ENCODE measurements at regions not wholly inside any gene's neighbourhood (a gene's known extent, or its start where the extent isn't known, plus 50 kb on each side); places are given as distances from the start of the nearest gene placed in this dataset.

- Histone ChIP-seq H3K4me3 (no peak overlapping the region), H3K27me3 (no peaks in the 10 kb centered on the region), H3K27ac (no peak overlapping the region), H3K4me1 (no peaks in the 10 kb centered on the region), H3K9me3 (no peaks in the 10 kb centered on the region), H3K36me3 (no peaks in the 10 kb centered on the region)
- TF ChIP-seq CTCF (IDR thresholded peaks at IDR 0.05): no peak
- DNase-seq (no peak), ATAC-seq (no peak)
- intact Hi-C loops (cut with DNase I): no loop called here
- WGBS, 2 donors: 72% methylated on average over 8 of the region's 8 CpGs
Measured at GRCh38 chr4:179328627-179329026, 1886.4 kb upstream of the AGA start.

- no peaks in the 10 kb centered on the region for H3K9me3 ChIP-seq
Measured at GRCh38 chr4:179331362-179331761, 1889.1 kb upstream of the AGA start.

GRCh38 chr4:179344861-179345260, 1902.6 kb upstream of the AGA start:
- Histone ChIP-seq H3K36me3 (no peaks in the 10 kb centered on the region), H3K27me3 (no peaks in the 10 kb centered on the region), H3K9me3 (peaks cover 0 to 9% (median 0%) of the 10 kb centered on the region in 11 donors), H3K27ac (no peak overlapping the region), H3K4me3 (no peak overlapping the region), H3K4me1 (no peaks in the 10 kb centered on the region)
- no peak for TF ChIP-seq CTCF (IDR thresholded peaks at IDR 0.05)
- intact Hi-C loops (cut with DNase I): no loop called here
- ATAC-seq: no peak
- no peak for DNase-seq

More at GRCh38 chr4:179331362-179331761, 1889.1 kb upstream of the AGA start:
- WGBS, 2 donors: 65 to 76% methylated on average over 6 of the region's 6 CpGs
- no peaks in the 10 kb centered on the region for H3K36me3 ChIP-seq
- ATAC-seq (no peak), DNase-seq (no peak)
- H3K4me1 ChIP-seq: no peaks in the 10 kb centered on the region
- H3K27me3 ChIP-seq: no peaks in the 10 kb centered on the region
- intact Hi-C loops (cut with DNase I): no loop called here
- TF ChIP-seq CTCF (IDR thresholded peaks at IDR 0.05): no peak
- no peak overlapping the region for H3K27ac ChIP-seq
- H3K4me3 ChIP-seq: no peak overlapping the region

- ATAC-seq (no peak), DNase-seq (no peak)
- H3K4me3 ChIP-seq: no peak overlapping the region
- H3K4me1 ChIP-seq: no peaks in the 10 kb centered on the region
- no peaks in the 10 kb centered on the region for H3K36me3 ChIP-seq
- no peak overlapping the region for H3K27ac ChIP-seq
- WGBS, 2 donors: 54 to 60% methylated on average over 2 of the region's 2 CpGs
- no peaks in the 10 kb centered on the region for H3K27me3 ChIP-seq
- peaks cover 0 to 25% (median 0%) of the 10 kb centered on the region in 11 donors for H3K9me3 ChIP-seq
- no peak for TF ChIP-seq CTCF (IDR thresholded peaks at IDR 0.05)
- intact Hi-C loops (cut with DNase I): no loop called here
Measured at GRCh38 chr4:179352221-179352620, 1910.0 kb upstream of the AGA start.

- Histone ChIP-seq H3K4me3 (no peak overlapping the region), H3K9me3 (peaks cover 0 to 25% (median 0%) of the 10 kb centered on the region in 11 donors), H3K36me3 (no peaks in the 10 kb centered on the region), H3K27me3 (no peaks in the 10 kb centered on the region), H3K27ac (no peak overlapping the region), H3K4me1 (no peaks in the 10 kb centered on the region)
- no peak for DNase-seq
- TF ChIP-seq CTCF (IDR thresholded peaks at IDR 0.05): no peak
- intact Hi-C loops (cut with DNase I): no loop called here
- 54 to 58% methylated on average over 3 of the region's 3 CpGs for WGBS, 2 donors
- ATAC-seq: no peak
Measured at GRCh38 chr4:179353786-179354185, 1911.5 kb upstream of the AGA start.
